ENCODE measurements at regions not wholly inside any gene's neighbourhood (a gene's known extent, or its start where the extent isn't known, plus 50 kb on each side); places are given as distances from the start of the nearest gene placed in this dataset.
"Not testable (repeated sequence)": the region's sequence is repeated elsewhere in the genome, so short reads cannot be mapped to it uniquely, and the experiment has no call there.

- DNase-seq, result no peak
These were observed 110.0 kb upstream of the VANGL1 start for GRCh38 chr1:115531631-115532264.

DNA sequence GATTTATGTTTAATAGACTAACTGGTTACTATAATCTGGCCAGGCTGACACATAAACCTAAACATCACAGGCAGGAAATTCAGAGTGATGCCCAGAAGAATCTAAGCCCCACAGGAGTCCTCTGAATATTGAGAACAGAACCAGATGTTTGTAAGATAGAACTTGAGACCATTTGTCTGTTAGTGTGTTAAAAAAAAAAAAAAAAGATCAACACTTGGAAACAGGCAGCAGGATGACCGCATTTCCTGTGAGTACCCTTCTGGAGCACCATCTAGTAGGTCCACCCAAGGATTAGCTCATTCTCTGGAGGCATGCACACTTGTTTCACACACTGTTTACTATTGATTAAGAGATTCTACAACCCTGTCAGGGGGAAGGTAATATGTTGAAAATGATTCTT, 111.4 kb upstream of the VANGL1 start:
- no peak for DNase-seq

DNA sequence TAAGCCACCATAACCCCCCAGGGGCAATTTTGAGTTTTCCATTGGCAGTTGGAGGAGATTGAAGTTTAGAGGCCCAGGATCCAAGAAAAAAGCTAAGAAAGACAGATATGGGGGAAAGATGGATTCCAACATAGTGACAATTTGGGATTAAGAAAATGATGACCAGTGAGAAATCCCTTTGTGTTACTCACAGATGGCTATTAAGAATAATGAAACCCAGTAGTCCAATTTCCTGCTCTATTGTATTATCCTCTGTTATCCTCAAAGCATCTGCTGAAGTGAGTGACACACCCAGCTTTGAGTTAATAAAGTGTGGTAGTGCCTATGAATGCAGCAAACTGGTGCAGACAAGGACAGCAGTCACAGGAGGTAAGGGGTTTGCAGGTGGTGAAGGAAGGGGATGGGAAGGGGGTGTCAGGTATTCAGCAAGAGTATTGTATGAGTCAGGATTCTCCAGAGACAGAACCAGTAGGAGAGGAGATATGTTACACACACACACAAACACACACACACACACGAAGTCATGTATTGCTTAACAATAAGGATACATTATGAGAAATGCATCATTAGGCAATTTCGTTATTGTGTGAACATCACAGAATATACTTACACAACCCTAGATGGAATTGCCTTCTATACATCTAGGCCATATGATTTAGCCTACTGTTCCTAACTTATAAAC, 112.4 kb upstream of the VANGL1 start:
- DNase-seq, result no peak

DNA sequence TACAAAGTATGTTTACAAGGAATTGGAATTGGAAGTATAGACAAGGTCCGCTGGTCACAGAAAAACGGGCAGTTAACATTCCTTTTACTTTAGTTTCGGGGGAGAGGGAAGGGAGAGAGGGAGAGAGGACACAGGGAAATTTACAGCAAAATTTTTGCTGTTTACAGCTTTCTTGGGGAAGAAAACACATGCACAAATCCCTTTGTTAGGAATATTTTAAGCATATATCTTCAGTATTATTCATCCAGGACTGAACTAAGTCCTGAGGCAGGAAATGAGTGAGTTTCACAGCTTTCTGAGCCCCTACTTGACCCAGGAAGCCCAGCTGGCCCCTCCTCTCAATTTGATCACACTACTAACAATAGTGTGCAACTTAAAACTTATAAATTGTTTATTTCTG, 113.4 kb upstream of the VANGL1 start:
- DNase-seq, result not testable (repeated sequence)

GRCh38 chr1:115527746-115528145, 114.0 kb upstream of the VANGL1 start:
- no peak for DNase-seq

- DNase-seq, result no peak
These were observed 114.9 kb upstream of the VANGL1 start for GRCh38 chr1:115526900-115527299.

DNA sequence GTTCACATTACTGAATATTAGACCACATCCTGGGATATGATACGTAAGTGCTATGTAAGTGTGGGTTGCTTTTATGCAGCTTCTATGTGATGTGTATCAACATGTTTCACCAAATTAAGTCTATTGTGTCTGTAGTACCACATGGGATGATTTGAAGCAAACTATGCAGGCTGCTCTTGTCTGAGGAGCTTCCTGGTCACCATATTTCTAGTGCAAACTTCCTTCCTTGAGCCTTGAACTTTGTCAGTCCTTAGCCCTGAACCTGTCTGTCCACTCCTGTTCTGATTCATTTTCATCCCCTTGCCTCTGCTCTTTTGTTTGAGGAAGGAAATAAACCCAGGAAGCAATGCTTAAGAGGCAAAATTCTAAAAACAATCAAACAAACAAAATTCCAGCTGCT, 117.5 kb upstream of the VANGL1 start:
- DNase-seq, result no peak

- DNase-seq, result no peak
These were observed 119.4 kb upstream of the VANGL1 start for GRCh38 chr1:115522386-115522785.

- no peak for DNase-seq
These were observed 126.5 kb upstream of the VANGL1 start for GRCh38 chr1:115515270-115515669.

DNA sequence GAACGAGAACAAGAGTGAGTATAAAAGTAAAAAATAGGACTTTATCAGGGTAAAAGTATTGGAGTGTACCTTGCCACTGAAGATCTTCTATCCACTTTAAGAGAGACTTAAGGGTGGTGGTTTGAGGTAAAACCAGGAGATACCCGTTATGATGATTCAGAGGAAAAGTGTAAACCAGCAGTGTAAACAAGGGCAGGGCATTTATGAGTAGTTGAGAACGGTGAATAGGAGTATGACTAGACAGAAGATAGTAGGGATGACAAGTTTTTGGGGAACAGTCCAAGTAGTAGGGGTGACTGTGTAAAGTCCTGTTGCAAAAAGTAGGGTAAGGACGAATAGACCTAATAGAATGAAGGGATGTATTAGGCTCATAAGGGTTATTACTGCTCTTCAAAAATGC, 131.5 kb upstream of the VANGL1 start:
- DNase-seq, result not testable (repeated sequence)

GRCh38 chr1:115507901-115508300, 133.9 kb upstream of the VANGL1 start:
- no peak for DNase-seq

DNA sequence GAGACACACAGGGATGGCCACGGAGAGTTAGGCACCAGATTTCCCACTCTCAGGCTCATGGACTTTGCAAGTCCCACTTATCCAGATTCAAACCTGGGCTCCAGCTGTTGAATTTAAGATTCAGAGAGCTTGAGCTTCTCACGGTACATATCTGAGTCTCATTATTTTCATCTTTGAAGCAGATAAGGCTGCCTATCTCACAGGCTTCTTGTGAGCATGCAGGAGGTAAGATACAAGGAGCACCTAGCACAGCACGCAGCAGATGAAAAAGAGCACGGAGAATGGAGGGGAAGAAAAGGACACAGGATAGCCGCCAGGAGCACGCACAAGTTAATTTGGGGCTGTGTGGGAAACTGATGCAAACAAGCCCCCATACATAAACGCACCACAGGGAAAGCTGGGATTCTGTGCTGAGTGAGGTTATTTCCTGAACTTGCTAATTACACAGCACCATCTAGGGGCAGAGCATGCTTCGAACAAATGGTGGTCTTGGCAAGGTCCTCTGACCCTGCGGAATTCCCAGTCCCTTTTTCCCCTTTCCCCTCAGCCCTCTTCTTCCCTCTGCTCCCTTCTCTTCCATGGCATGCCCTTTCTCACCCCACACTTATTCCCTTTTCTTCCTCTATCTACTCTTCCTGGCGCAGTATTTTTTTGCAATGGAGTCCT, 134.7 kb upstream of the VANGL1 start:
- no peak for DNase-seq

GRCh38 chr1:115506518-115506917, 135.3 kb upstream of the VANGL1 start:
- no peak for DNase-seq

- no peak for DNase-seq
These were observed 136.6 kb upstream of the VANGL1 start for GRCh38 chr1:115505148-115505571.

DNA sequence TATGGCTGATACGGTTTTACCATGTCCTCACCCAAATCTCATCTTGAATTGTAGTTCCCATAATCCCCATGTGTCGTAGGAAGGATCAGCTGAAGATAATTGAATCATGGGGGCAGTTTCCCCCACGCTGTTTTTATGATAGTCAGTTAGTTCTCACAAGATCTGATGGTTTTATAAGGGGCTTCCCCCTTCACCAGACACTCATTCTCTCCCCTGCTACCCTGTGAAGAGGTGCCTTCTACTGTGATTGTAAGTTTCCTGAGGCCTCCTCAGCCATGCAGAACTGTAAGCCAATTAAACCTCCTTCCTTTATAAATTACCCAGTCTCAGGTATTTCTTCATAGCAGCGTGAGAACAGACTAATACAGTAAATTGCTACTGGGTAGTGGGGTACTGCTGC, 139.6 kb upstream of the VANGL1 start:
- not testable (repeated sequence) for DNase-seq

DNA sequence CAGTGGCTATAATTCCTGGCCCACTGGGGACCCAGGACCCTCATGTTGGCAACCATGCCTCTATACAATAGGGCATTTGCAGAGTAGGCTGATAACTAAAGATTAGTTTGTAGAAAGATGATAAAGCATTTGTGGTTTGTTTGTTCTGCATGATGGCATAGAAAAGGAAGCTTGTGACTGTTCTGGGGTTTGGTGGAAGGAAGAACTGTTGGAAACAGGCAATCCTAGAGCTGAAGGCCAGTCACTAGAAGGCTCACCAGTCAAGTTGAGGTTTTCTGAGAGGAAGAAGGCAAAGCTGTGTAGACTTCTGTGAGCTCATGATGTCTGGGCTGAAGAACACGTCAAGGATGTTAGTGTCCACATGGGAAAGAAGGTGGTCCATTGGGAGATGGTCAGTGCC, 140.3 kb upstream of the VANGL1 start:
- no peak for DNase-seq

DNA sequence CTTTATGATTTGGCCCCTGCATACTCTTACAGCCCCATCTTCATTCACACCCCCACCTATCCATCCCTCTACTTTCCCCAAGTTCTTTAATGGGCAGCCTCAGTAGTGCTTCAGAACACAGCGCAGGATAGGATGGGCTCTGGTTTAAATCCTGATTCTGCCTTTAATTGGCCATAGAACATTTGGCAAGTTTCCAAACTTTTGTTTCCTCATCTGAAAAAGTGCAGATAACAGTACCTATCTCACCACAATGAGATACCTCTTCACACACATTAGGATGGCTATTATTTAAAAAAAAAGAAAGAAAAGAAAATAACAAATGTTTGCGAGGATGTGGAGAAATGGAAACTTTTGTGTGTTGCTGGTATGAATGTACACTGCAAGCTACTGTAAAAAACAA, 142.5 kb upstream of the VANGL1 start:
- DNase-seq, result no peak

DNA sequence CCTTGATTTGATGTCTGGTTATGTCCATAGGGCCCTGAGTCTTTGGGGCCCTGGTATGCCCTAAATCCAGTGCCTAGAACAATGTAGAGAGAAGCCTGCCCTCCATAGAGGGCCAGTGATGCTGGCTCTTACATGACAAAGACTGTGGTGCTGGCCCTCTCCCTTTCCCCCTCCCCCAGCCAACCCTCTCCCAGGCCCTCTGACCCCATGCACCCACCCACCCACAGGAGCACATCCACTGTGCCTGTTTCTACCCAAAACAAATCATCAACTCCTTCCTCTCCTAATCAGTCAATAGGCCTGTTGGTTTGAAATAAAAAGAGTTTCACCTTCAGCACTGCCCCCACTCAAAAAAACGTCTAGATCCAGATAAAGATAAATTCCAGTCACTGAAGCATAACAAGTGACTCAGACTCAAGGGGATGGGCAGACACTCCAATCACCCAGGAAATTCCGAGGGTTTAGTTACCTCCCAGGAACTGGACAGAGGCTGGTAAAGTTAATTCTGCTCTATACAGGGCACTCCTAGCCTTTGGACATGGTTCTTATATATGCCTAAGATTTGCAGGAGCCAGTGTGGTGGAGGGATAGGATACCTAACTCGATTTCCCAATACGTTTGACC, 144.8 kb upstream of the VANGL1 start:
- no peak for DNase-seq

GRCh38 chr1:115495625-115496024, 146.1 kb upstream of the VANGL1 start:
- DNase-seq, result no peak

DNA sequence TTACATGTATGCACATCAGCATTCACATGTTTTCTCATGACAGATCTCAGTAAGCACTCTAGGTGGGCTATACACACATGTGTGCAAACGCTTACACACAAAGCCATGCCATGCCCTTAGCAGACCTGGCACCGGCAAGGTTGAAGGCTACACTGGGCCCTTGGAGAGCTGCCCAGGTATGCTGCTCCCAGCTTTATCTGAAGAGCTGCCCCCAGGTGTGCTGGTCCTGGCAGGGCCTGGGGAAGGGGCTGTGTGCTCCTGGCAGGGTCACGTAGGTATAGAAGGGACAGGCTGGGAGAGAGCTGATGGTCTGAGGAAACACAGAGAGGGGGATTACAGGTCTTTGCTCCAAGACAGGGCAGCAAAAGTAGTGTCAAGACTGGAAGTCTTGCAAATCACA, 146.7 kb upstream of the VANGL1 start:
- no peak for DNase-seq

- DNase-seq, result no peak
These were observed 147.9 kb upstream of the VANGL1 start for GRCh38 chr1:115493834-115494233.

- no peak for DNase-seq
These were observed 148.9 kb upstream of the VANGL1 start for GRCh38 chr1:115492880-115493279.

DNA sequence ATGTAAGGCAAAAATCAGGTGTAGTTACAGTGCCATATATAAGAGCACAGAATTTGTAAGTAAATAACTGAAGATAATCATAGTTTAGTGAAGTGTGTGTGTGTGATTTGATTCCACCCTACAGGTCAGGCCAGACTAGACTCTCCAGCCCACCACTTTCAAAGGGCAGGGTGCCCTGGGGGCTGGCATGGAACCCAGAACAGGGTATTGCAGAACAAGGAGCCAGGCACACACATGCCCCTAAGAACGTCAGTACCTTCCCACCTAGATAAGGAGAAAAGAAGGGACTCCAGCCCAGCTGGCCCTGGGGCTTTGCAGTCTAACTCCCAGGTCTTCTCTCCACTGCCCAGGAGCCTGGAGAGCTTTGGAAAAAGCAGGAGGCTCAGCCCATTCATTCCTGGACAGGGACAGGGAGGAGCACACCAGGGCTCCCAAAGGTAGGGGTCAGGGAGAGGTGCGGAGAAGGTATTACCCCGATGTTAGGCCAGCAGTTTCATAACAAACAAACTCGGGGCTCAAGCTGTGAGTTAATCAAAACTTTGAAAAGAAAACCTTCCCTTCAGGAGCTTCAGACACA, 149.7 kb upstream of the VANGL1 start:
- no peak for DNase-seq

Measured in NK-92 treated with Interleukin-12 subunit alpha and Interleukin-12 subunit beta, amount 100 ng/mL, for 24 hours (cell line).